BJ (cell line): ENCODE measurements at regions not wholly inside any gene's neighbourhood (a gene's known extent, or its start where the extent isn't known, plus 50 kb on each side); places are given as distances from the start of the nearest gene placed in this dataset.
A peak's percentile ranks its signal among the peaks of the same experiment; 100 is the strongest.

Experiments used
- CTCF ChIA-PET: fragments of 350-600 bp; formaldehyde crosslinking; extraction: SDS; loops from one replicate; lab custom pipeline; 2021; ENCODE audit warnings: antibody characterized with exemption, inconsistent platforms; lab: Yijun Ruan, JAX
- POLR2A ChIA-PET: fragments of 300-600 bp; sonication (Branson Sonifier 250); formaldehyde crosslinking; extraction: SDS; loops from one replicate; lab custom pipeline; 2021; ENCODE audit warnings: antibody characterized with exemption; lab: Charles Lee
- DNase-seq: peaks from one replicate; pipeline ENCODE4 v3.0.0-alpha.2; 2011; ENCODE audit warnings: low read depth
- H3K27me3 ChIP-seq: 2 replicates; pipeline ENCODE4 v1.6.0; 2011; ENCODE audit warnings: low read length; ENCODE audit not compliant: control insufficient read depth, insufficient read depth
- H3K36me3 ChIP-seq: 2 replicates; pipeline ENCODE4 v1.5.1; 2011; ENCODE audit warnings: low read length; ENCODE audit not compliant: control insufficient read depth, insufficient read depth
- H3K4me3 ChIP-seq: 2 replicates; pipeline ENCODE4 v1.5.1; 2011; ENCODE audit warnings: low read depth, mild to moderate bottlenecking, control low read depth, low read length
- CTCF ChIP-seq: IDR thresholded peaks from 2 replicates; pipeline ENCODE4 v1.5.1; 2011; ENCODE audit warnings: low read depth, mild to moderate bottlenecking, control low read depth, inconsistent platforms, low read length, moderate library complexity; ENCODE audit not compliant: insufficient read depth

- ChIA-PET POLR2A (no interaction called here), CTCF (no interaction called here)
- DNase-seq: no peak
- Histone ChIP-seq H3K27me3 (no peaks in the 10 kb centered on the region), H3K36me3 (no peaks in the 10 kb centered on the region), H3K4me3 (no peak overlapping the region)
- no peak for TF ChIP-seq CTCF
These were observed 2902.5 kb downstream of the PCDH9 start for GRCh38 chr13:64327505-64328194.

DNA sequence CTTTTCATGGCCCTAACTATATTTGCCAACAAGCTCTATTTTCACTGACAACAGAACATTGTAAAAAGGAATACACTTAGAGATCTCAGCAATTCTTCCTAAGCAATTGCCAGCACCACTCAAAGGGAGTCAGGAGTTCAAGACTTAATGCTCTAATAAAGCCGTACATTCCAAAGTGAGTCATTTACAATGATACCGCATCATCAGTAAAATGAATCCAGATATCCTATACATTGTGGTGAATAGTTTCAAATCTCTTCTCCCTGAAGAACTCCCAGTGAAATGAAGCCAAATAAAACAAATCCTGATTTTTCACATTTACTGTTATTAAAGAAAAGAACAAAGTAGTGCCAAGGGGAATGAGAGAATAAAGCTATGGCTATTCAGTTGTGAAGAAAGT lies 2898.7 kb upstream of the PCDH20 start:
- no peak overlapping the region for H3K4me3 ChIP-seq
- no peaks in the 10 kb centered on the region for H3K27me3 ChIP-seq
- TF ChIP-seq CTCF: no peak
- POLR2A ChIA-PET: no interaction called here
- CTCF ChIA-PET: interaction anchor here (0.6 kb wide), 1 partner anchor 1069 kb away, joined by 3 read pairs; no protein-coding TSS in a partner anchor
- peak; percentile 9 for DNase-seq
- H3K36me3 ChIP-seq: no peaks in the 10 kb centered on the region

- no peak for DNase-seq
- CTCF ChIA-PET: no interaction called here
- H3K36me3 ChIP-seq: no peaks in the 10 kb centered on the region
- POLR2A ChIA-PET: no interaction called here
- no peaks in the 10 kb centered on the region for H3K27me3 ChIP-seq
- TF ChIP-seq CTCF: no peak
- no peak overlapping the region for H3K4me3 ChIP-seq
These were observed 2896.3 kb upstream of the PCDH20 start for GRCh38 chr13:64311948-64312347.

DNA sequence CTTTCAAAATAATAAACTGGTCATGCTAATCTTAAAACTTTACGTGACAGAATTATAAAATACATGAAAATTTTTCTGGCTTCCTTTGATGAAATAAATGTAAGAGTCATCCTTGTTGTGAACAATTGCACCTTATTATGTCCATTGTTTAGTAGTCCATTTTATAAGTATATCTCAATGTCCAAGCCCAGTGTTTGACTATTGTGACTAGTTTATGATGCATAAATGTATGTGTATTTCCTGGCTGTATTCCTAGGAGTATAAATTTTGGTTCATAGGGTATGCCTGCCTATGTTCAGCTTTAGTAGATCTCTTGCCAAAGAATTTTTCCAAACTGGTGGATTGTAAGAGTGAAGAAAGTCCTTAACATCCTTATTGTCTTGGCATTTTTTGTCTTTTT lies 2895.5 kb upstream of the PCDH20 start:
- DNase-seq: no peak
- CTCF ChIA-PET: no interaction called here
- TF ChIP-seq CTCF: no peak
- H3K27me3 ChIP-seq: no peaks in the 10 kb centered on the region
- no peak overlapping the region for H3K4me3 ChIP-seq
- POLR2A ChIA-PET: no interaction called here
- no peaks in the 10 kb centered on the region for H3K36me3 ChIP-seq

GRCh38 chr13:64305246-64305645 lies 2889.6 kb upstream of the PCDH20 start:
- DNase-seq: peak; percentile 6
- CTCF ChIA-PET: no interaction called here
- H3K36me3 ChIP-seq: no peaks in the 10 kb centered on the region
- H3K4me3 ChIP-seq: no peak overlapping the region
- no peak for TF ChIP-seq CTCF
- POLR2A ChIA-PET: no interaction called here
- no peaks in the 10 kb centered on the region for H3K27me3 ChIP-seq
